ENCODE measurements at regions not wholly inside any gene's neighbourhood (a gene's known extent, or its start where the extent isn't known, plus 50 kb on each side); places are given as distances from the start of the nearest gene placed in this dataset.

- TF ChIP-seq POLR2A (IDR thresholded peaks at IDR 0.05), result no peak
- no peak for TF ChIP-seq CTCF (IDR thresholded peaks at IDR 0.05)
These were observed 1098.5 kb downstream of the EFNB2 start for GRCh38 chr13:105436943-105437342.

Measured in right lobe of liver (tissue), 4 donors.